HS-5 (cell line): ENCODE measurements at regions not wholly inside any gene's neighbourhood (a gene's known extent, or its start where the extent isn't known, plus 50 kb on each side); places are given as distances from the start of the nearest gene placed in this dataset.

Experiments used
- DNase-seq: peaks from one replicate; pipeline ENCODE4 v3.0.0-alpha.2; 2012; ENCODE audit warnings: low read depth

DNA sequence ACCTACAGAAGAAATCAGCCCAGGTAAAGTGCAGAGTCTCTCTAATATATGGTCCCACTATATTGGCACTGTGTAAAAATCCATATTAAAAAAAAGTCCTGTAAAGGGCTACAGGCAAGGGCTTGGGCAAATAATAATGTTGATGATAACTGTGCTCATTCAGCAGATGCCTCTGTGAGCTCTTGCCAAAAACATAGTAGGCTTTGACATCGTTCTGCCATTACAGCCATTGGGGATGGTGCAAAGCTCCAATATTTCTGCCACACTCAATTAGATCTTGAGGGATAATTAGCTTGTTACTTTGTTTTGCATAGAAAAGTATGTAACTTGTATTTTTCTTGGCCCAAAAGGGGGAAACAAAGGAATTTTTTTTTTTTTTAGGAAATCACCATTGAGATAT lies 645.5 kb upstream of the FAM241A start:
- no peak for DNase-seq

DNA sequence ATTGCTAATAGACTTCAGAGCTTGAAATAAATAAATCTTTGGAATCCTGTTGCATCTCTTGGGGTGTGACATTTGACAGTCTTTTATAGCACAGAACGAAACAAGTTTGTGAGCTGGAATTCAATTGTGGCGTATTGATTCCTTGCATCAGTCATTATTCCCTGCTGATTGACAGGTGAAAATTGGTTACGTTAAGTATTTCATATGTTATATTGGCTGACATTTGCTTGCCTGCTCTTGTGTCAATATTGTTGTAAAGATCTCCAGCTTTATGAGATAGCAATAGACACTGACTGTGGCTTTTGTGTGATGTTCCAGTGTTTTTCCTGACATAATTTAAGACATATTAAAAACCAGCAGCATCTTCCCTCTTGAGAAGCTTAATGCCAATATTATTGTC lies 644.4 kb upstream of the FAM241A start:
- no peak for DNase-seq

DNA sequence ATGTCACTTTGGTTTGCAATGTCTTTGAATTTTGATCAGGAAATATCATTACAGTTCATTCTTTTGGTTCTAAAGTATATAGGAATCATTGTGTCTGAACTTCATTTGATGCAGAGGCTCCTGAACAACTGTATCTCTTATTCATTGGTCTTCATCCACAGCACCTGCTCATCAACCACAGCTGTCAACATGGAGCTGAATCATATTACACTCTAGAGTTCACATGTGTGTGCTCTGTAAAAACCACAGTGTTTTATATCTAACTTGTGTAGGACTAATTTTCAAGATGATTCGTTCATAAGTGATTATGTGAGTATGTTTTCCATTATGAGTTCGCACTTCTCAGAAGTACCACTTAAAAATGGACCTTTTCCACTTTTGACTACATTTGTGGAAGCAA lies 643.3 kb upstream of the FAM241A start:
- no peak for DNase-seq

DNA sequence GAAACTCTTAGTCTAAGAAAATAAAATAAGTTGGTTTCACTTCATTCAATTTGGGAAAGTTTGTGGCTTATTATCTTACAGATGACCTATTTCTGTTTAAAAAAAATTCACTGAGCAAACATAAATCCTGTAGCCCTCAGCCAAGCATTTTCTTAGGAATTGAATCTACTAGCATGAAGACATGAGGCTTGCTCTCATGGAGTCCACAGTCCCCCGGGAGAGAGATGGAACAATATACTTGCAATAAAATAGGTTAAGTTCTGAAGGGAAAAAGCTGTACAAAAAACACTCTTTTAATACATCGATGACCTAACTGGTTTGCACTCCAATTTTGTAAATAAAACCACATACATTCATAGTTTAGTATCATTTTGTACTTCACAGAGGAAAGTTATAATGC lies 642.6 kb upstream of the FAM241A start:
- no peak for DNase-seq

DNA sequence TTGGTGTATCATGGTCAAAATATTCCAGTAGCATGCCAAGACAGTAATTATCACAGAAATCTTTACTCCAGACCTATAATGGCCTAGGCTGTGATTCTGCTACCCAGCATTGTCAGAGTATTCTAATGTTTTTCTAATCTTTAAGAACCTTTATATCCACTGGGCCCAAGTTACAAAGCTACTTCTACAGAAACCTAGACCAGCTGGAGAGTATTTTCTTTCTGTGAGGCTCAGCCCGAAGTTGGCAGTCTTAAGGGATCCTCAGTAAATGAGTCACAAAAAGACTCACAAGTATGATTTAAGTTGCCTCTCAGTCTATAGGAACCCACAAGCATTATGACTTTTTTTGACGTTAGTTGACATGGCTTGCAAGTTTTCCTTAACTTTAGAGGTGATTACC lies 638.5 kb upstream of the FAM241A start:
- DNase-seq = peak; percentile 35

DNA sequence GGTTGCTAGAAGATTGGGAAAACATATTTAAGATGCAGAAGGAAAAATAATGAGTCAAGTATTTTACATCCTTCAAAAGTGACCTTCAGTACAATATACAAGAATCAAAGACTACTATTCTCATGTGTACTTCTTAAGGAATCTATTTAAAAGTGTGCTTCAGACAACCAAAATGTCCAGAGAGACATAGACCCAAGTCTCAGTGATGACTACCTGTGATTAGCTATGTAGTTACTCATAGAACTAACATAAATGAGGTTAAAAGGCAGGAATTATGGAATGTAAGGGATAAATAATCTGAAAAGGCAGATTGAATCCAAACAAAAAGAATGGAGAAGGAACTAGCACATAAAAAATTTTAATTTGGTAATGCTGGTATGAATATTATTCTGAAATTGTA lies 634.7 kb upstream of the FAM241A start:
- DNase-seq = peak; percentile 24

DNA sequence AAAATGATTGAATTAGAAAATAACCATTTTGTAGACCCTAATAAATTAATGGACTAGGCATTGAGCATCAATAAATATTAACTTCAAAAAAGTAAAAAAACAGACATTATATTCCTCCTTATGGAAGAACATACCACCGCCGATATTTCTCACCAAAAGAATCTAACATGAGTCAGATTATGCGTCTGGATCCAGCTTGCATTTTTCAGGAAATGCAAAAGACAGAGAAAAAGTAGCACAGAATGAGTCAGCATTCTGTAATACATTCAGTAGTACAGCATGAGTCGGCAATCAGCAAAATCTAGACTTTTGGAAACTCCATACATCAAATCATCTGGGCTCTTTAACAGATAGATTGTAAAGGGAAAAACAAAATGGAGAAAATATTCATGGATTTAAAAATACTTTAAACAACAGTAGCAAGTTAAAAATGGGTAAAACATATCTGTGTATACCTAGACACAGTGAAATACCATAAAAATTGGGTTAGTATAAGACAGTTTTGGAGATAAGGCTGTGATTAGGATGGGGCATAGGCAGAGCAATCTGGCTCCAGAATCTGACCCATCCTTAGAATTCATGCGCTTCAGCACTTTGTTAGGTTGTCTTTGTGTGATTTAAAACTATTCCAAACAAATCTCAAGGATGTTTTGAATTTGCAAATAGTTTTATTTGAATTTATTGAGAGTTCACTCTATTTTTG lies 633.0 kb upstream of the FAM241A start:
- peak; percentile 76 for DNase-seq

DNA sequence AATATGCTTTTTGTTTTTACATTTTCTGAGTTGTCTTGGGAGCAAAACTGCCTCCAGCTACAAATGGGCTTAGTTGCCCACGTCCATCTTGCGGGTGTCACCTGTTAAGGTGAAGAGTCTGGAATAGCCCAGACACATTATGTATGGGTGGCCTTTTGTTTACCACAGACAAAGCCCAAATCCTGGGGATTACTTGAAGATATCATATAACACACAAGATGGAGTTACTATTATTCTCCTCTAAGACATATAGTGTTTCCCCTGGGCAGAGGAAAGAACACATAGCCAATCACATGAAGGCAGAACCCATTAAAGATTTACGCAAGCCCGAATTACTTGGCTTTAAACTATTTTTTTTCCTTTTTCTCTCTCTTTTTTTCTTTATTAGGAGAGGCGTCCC lies 625.6 kb upstream of the FAM241A start:
- DNase-seq = no peak

DNA sequence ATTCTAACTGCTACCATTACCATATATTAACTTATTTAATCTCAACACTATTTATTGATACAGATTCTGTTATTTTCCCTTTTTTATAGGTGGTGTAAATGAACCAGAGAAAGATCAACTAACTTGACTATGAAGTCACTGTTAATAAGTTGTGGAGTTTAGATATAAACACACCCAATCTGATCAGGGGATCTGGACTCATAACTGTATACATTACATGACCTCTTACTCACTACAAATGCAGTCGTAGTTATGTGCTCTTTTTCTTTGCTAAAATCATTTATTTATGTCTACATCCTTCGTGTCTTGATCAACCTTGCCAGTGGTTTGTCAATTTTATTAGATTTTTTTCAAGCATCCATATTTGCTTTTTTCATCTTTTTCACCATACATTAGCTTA lies 614.8 kb upstream of the FAM241A start:
- DNase-seq = no peak

DNA sequence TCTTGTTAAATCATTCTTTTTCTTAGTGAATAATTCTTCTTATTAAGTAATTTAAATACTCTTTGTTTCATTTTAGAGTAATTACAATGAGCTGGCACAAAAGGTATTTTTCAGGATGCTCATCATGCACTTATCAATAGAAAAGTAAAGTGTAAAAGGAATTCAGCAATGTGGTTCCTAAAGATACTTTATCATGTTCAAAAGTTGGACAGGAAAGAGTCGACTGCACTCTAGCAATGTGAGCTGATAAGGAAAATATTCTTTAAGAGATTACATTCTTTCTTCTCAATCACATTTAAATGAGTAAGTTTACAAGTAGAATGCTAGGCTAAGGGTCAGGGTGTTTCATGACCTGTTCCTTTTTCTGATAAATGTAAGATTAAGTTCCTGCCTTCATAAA lies 609.5 kb upstream of the FAM241A start:
- DNase-seq = no peak

DNA sequence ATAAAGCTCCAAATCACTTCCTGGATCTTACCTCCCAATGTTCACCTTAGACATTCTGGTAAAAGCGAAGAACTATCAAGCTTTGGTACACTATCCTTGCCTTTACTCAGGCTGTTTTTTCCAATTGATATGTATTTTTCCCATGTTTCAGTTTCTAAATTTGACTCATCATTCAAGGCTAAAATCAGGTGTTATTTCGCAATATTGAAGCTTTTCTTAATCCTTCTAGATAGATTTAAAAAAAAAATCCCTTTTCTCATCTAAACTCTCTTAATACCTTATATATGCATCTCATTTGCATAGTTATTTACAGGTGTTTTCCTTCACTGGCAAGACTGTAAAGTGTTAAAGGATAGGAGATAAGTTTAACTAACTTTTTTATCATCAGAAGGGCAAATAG lies 608.1 kb upstream of the FAM241A start:
- no peak for DNase-seq

DNA sequence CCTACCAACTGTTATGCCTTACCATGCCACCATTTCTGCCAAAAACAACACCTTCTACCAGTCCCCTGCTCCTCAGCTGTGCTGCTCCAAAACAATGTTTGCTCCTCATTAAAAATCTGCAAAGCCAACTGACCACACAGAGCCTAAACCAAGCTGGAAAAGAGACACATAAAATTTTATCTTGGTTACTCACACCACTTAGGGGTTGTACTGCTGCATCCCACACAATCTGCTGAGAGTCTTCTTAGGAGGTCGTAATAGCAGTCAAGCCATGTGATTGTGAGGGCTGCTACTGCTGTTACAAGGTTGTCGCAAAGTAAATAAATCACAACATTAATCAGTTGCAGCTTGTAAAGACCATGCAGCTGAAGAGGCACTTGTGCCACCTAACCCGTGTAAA lies 607.4 kb upstream of the FAM241A start:
- no peak for DNase-seq

DNA sequence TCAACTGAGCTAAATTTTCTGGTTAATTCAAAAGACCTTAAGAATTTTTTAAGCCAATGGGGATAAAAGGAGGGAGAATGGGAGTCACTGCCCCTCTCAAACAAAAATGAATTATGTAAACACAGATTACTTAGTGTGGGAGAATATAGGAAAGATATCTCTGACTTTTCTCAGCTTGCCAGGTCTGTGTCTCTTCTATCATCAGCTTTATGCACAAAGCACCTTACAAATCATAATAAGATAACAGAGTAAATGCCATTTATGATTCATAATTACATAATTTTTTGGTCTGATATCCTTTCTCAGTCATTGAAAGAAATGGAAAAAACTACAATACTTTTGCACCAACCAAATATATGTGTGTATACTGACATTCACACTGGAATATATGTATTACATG lies 604.6 kb upstream of the FAM241A start:
- no peak for DNase-seq

DNA sequence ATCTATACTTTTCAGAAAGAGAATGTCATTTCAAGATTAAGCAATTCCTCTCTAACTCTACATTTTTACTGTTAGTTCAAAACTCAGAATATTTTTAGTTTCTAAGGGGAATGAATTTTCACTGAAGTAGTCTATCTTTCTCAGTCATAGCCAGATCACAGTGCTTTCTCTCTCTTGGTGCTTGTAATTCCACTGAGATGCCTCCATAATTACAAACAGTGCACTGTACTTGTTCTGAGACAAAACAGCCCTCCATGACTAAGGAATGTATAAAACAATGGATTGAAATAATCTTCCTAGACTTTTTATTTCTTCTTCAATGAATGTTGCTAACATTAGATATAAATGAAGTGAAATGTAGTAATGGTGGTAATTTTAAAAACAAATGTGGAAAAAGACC lies 603.2 kb upstream of the FAM241A start:
- DNase-seq = no peak

DNA sequence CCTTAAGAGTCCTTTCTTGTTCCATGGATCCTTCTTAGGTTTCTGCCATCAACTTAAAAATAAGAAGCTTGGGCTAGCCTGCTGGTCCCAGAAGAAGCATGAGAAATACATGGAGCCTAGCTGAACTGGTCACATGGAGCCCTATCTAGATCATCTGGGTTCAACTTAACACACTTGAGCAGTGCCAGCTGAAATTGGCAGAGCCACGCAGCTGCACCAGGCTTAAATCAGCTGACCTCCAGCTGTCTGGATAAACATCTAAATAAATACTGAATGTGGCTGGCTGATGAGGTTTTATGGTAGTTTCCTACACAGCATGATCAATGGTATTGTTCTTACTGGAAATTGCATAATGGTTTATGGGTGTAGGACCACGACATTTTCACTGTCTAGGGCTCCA lies 598.4 kb upstream of the FAM241A start:
- no peak for DNase-seq

DNA sequence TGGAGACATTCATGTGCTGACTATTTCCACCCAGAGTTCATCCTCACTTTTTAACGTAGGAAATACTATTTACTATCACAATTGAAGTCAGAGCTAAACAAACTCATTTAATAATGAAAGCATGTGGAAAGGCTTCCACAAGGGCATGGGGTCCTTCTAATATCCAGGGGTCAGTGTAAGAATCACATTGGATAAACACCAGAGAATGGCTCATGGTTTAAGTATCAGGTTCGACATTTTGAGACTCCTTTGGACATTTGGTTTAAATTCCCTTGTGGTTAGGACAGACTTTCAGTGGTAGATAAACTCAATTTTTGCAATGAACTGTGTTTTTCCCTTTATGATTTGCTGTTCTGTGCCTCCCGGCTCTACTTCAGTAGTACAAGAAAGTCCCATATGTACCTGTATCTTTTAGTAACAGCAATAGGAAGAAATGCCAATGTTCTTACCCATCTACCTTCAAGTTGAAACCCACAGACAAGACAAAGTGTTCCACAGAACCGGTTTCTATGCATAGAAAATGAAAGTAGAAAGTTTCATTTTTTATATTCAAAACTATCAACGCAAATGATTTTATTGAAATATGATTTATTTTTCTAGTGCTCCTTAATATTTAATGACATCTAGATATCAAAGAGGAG lies 589.0 kb upstream of the FAM241A start:
- no peak for DNase-seq

DNA sequence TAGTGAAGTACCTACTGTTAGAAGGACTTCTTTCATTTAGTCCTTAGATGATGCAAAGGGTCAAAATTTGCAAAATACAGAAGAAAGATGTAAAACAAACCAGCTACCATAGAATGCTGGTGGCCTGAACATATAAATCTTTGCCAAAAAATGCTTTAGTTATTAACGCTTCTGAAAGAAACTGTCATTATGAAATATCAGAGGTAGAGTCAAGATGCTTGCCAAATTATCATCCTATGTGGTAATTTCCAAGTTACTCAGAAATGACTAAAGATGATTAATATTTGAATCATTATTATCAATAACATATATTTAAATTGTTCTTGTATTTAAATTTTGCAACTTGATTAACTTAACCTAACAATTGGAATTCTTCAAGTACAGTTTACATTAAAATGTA lies 588.4 kb upstream of the FAM241A start:
- no peak for DNase-seq

DNA sequence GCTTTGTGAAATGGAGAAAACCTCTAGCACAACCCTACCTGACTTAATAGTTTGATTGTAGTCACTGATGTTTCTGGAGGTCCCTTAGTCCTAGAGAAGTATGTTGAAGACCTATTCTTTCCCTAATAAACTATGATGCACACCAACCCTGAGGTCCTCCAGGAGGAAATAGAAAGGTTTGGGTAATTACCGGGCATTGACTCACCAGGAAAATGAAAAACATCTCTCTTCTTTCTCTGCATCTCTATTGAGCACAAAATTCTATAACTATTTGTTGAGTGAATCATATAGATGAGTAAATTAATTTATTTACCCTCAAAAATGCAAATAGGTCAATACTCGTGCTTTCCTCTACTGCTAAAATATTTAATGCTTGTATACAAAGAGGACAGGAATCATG lies 582.4 kb upstream of the FAM241A start:
- peak; percentile 77 for DNase-seq

DNA sequence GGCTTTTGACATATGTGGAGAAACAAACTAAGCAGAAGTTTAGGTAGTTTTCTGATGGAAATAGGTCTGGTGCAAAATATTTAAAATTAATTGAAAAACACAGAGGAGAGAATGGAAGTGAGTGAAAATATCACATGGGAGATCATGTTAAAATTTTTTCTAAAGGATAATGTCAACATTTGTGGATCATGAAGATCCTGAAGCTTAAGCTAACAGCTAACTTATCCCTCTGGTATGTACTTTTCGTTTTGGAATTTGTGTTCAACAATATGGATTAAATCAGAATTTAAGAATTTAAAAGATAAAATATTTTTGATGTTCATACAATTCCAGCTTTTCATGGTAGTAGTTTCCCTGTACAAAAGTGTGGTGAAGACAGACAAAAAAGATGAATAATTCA lies 572.8 kb upstream of the FAM241A start:
- DNase-seq = no peak

DNA sequence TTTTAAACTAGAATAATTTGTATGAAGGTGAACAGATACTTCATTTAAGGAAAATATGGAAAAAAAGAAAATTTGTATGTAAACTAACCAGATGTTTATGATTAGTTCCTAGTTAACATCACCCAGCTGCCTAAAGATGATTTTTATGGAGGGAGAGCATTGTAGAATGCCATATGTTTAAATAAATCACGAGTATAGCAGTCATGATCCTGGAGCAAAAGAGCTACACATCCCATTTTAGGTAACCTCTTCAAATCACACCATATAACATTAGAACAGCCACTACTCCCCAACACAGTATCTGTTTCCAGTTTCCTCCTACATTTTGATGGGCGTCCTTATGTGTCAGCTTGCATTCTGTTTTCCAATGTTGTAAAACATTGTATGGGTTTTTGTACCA lies 571.9 kb upstream of the FAM241A start:
- no peak for DNase-seq

DNA sequence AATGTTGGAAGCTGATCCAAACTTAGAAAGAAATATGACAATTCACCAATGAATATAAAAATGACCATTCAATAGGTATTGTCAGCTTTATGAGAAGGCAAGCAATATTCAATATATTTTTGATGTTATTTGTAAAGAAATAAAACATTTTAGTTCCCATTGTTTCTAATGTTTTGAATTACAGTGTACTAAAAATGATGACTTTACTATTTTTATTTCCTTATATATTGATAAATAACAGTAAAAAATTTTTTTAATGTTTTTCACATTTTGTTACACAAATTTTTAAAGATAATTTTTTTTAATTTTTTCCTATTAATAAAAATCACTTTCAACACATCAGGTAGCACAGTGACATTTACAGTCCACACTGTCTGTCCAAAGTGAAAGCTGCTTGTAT lies 565.5 kb upstream of the FAM241A start:
- no peak for DNase-seq

DNA sequence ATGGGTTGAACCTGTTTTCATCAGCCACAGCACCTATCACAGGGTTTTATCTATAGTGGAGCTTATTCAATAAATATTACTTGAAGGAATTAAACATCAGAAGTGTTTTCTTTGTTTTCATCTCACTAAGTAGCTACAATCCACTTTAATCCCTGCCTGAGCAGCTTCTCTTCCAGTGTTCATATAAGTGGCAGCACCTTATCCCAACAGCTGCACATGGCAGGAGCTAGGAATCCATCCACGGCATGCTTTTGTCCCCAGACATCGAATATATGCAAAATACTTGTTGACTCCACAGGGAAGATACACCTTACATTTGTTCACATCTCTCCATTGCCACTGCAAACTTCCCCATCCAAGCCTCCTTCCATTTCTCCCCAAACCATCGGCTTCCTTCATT lies 549.8 kb upstream of the FAM241A start:
- DNase-seq = no peak

DNA sequence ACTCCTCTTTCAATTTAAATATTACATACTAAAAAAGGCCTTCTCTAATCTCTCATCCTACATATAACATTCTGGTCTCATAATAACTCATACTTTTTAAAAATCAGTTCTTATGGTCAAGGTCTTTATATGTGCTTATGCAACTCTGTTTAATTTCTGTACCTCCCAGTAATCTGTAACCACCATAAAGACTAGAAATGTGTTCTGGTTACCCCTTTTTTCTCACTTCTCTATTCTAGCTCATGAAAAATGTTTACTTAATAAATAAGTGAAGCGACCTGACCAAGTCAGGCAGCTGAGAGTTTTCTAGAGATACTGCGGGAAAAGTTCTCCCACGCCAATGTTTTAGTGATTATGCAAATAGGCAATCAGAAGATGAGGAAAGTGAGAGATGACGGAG lies 548.8 kb upstream of the FAM241A start:
- DNase-seq = no peak

DNA sequence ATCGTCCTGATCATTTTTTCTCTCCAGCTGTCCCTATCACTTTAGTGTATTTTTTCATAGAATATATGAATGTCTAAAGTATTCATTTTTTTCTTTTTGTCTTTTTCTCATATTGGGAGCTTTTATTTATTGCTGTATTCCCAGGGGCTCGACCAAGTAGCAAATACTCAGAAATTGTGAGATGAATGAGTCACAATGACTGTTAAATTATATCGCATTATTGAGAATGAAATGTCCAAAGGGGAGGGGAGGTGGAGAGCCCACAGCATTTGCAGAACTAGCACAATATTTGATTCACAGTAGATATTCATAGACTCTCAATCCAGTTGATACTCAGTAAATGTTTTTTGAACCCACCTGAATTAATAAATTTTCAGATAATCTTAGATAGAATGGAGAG lies 543.6 kb upstream of the FAM241A start:
- no peak for DNase-seq
